CD4-positive, alpha-beta T cell treated with Interleukin-10 for 1 hour (primary cell): ENCODE measurements at regions not wholly inside any gene's neighbourhood (a gene's known extent, or its start where the extent isn't known, plus 50 kb on each side); places are given as distances from the start of the nearest gene placed in this dataset.

Source experiments
- DNase-seq: peaks from one replicate; pipeline ENCODE4 v3.0.0-alpha.2; 2020

DNA sequence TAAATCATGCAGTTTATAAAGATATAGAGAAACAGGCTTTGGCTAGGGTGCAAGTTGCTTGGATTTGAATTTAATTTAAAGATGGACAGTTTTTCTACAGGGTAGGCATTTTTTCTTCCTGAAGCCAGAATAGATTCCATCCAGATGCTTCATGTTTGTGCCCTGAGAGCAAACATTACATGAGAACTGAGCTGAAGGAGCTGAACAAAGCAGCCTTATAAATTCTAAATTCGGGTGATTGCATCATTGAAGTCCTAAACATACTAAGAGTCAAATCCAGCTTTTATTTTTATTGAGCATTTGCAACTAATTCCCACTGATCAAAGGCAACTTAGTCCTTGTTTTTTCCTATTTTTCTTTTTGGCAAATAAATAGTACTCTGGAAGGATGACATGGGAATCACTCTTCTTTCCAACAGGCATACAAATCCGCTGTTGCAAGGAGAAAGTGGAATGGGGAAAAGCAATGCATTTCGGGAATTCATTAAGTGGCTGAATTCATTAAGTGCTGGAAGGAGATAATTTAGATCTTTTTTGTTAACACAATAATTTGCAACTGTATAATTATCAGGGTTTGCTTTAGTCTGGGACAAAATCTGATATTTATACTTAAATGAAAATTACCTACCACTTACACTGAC lies 828.0 kb downstream of the SLC4A3 start:
- DNase-seq: no peak

DNA sequence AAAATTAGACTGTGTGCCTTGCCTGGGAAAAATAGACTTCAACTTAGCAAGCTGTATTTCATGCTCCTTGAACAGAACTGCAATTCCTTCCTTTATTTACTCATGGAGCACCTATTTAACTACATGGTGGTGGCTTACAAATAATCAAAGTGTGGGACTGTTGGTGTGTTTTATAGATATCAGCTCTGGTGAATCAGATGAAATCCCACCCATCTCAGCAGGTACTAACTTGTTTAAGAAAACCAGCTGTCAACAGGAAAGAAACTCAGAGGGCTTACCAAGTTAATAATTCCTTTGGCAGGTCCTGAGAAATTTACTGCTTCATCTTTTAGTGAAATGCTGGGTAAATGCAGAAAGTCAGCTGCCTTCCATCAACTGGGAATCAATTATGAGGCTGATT lies 830.6 kb downstream of the SLC4A3 start:
- DNase-seq: no peak

DNA sequence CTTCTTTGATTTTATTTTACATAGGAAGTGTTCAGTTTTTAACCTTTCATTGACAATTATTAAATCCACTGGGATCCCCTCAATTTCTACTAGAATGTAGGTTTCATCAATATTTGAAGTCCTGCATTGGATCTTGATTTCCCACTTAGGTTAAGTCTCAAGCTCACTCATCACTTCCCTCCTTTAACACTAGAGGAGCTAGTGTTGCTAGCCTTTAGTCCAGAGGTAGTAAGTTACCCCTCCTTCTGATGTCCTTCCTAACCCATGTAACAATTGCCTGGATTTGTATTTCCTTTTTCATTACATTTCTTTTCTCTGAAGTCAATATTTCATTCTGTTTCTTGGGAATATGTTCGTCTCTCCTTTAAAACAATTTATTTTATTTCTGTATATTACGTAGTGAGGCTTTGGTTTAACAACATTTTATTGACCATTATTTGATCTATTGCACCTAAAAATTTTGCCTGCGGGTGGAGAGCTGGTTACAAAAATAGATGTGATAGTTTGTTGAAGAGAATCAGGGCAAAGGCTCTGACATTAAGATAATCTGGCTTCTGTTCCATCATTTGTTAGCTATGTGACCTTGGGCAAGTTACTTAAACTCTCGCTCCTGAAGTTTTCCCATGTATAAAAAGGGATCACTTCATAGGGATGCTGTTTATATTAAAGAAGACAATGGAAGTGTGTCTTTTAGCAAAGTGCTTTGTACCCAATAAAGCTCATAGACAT lies 833.0 kb downstream of the SLC4A3 start:
- DNase-seq: no peak

DNA sequence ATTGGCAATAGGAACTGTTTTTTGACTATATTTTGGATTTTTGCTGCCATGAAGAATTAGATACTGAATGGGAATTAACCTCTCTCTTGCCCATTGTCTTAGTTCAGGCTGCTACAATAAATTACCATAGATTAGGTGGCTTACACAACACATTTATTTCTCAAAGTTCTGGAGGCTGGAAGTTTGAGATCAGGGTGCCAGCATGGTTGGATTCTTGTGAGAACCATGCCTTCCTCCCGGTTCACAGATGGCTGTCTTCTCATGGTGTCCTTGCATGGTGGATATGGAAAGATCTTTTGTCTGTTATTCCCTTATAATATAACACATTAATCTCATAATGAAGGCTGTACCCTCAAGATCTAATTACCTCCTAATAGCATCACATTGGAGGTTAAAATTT lies 836.4 kb downstream of the SLC4A3 start:
- DNase-seq: no peak

DNA sequence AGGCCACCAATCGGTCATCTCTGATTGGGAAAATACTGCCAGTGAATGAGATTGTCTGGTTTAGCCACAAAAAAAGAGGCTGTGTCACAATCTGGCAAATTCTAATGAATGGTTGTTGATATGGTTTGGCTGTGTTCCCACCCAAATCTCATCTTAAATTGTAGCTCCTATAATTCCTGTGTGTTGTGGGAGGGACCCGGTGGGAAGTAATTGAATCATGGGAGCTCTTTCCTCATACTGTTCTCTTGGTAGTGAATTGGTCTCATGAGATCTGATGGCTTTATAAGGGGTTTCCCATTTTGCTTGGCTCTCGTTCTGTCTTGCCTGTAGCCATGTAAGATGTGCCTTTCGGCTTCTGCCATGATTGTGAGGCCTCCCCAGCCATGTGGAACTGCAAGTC lies 838.3 kb downstream of the SLC4A3 start:
- no peak for DNase-seq

DNA sequence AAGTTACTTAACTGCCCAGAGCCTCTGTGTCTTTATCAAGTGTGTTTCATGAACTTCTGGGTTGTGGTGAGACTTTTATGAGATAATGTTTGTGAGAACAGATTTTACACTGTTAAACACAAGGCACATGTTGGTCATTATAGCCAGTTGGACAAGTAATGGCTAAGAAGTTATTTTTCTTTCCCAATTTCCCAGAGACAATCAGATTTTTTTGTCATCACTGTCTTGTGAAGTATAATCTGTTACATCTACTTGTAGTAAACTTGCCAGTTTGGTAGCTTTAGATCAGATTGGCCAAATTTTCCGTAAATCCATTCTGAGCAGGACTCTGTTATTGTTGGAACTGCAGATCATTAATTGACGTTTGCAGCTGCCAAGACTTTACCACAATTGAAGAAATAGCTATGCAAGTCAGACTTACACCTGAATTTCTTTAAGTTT lies 838.8 kb downstream of the SLC4A3 start:
- no peak for DNase-seq

DNA sequence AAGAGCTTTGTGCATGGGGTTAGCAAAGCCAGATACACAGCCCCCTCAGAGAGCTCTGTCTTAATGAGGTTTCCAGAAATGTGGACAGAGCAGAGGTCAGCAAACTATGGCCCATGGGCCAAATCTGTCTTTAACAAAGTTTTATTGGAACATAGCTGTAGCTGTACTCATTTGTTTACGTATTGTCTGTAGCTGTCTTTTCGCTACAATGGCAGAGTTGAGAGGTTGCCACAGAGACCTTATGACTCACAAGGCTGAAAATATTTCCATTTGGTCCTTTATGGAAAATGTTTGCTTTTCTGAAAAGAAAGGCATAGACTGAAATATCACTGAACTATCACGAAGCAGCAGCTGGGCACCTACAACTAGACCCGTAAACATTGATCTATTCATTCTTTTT lies 841.8 kb downstream of the SLC4A3 start:
- no peak for DNase-seq

DNA sequence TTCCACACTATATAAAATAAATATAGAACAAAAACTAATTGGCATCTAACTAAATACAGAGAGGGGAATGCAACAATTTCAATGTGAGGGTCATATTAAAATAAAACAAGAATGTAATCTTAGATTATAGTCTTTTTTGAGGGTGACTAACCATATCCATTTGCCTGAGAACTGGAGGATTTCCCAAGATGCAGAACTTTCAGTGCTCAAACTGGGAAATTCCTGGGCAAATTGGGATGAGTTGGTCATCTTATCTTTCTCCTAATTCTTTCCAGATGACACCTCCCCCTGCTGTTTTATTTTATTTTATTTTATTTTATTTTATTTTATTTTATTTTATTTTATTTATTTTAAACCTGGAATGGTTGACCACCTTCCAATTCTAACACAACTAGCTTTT lies 846.2 kb downstream of the SLC4A3 start:
- DNase-seq: no peak

DNA sequence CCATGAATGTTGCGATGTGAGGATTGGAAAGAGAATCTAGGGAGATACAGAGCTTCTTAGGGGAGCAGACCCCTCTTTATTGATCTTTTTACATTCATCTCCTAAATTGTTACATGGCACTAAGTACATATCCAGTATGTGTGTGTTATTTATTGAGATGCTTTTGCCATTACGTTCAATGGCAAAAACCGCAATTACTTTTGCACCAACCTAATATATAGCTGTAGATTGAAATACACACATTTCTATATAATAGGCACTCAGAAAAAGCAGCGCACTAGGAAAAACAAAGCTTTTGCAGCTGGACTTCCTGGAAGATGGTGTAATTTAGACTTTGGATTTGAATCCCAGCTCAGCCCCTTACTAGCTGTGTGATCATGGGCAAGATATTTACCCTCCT lies 849.4 kb downstream of the SLC4A3 start:
- DNase-seq: no peak

DNA sequence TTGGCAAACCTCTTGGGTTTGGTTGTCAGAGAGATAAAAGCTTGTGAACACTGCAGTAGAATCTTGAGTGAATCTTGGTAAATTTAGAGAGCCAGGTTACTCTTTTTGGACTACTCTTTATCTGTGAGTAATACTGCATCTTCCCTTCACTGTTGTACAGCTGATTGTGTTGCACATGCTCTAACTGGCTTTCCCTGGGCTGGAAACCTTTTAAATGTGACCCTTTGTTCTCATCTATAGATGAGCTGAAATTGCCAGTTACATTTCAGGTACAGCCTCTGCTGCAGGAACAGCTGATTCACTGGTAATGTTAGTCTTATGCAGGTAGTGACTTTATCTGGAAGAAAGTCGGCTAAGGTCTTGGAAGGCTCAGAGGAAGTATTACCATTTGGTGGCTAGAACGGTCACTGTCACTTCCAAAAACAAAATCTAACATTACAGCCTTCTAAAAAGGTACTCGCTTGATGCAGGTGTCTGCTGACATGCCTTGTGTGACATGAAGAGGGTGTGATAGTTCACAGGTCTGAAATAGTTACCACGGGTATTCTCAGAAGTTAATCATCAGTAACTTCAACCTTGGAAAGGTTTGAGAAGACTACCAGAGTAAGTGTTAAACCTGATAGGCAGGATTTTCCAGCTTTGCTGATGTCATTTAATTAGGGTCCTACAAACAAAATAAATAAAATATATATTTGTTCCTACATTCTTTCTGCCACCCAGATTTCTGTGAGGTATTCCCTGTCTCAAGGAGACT lies 851.1 kb downstream of the SLC4A3 start:
- no peak for DNase-seq

DNA sequence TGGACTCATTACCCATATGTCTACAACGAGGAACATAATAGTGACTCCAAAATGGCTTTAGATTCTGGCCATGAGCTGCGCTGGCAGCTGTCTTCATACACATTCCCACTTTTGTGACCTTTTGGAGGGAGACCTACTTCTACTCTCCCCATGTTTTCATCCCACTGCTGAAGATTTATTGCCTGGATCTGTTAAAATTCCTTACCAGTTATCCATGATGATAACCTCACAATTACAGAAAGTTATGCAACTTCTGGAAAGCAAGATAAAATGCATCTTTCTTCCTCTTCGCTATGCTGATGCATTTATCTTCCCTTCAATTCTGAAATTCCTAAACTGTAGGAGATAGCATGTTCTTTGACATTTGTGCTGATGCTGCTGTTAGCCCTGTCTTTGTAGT lies 855.3 kb downstream of the SLC4A3 start:
- DNase-seq: no peak

DNA sequence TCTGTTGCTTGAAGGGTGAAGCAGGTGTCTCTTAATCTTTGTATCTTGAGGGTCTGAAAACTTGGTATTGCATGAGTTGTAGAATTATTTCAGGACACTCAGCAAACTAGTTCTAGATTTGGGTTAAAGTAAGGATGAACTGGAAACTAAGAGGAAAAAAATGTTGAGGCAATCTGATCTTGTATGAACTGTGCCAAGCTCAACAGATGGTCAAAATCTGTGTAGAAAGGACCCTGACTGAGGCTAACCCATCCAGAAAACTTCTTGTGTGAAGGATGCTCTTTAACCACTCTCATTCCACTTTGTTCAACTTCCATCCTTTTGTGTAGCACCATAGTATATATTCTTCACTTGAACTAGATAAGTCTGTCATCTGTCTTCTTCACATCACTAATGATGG lies 861.7 kb downstream of the SLC4A3 start:
- no peak for DNase-seq

DNA sequence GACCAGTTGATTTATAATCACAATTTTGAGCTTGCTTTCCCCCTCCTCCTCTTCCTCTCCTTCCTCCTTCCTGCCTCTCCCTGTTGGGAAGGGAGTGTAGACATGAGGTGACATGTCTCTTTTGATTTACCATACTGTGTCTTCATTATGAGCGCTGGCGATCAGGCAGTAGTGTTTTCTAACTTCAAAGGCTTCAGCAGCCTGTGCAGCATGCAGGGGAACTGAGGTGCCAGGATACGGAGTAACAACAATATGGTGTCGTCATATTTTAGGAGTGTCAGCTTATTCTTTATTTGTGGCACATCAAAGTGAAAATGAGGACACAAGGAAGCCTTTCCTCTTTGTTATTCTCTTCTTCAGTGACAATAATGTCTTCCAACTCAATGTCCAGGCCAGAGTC lies 864.2 kb downstream of the SLC4A3 start:
- no peak for DNase-seq

DNA sequence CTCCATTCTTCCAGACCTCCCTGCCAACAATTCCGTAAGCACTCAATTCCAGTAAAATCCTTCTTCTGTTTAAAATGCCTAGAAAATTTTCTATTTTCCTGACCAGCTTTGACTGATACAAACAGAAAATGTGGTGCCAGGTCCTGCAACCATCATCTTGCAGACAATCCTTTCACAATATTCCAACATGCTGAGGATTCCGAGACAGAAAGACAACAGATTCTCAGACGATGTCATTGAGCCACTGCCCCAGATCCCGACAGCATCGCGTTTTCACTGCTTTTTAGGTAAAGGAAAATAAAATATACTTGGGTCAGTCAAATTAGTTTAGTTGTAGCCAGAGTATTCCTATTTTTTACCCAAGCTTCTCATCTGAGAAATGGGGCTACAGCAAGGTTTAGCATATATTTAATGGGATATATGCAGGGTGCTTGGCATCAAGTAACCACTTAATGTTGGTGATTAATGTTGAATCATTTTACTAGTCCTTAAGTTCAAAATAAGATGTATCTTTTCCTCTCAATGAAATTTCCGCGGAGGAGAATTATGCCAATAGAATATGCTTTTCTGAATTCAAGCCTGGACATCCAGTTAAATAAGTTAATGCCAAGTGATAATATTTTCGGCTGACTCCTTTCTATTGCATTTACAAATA lies 866.6 kb downstream of the SLC4A3 start:
- DNase-seq: no peak

DNA sequence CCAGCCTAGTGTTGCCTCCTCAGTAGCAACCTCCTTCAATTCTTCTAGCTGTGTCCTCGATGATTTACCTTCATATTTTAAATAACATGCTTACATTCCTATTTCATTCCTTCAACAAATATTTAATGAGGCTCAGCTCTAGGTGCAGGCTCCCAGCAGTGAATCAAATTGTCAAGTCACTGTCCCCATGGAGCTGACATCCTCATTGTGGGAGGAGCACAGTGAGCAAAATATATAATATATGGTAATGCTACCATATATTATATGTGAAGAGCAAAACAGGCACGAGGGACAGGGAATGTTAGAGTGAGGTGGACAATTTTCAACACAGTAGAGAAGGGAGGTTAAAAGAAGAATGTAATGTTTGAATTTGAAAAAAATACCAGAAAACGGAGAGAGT lies 869.1 kb downstream of the SLC4A3 start:
- no peak for DNase-seq

DNA sequence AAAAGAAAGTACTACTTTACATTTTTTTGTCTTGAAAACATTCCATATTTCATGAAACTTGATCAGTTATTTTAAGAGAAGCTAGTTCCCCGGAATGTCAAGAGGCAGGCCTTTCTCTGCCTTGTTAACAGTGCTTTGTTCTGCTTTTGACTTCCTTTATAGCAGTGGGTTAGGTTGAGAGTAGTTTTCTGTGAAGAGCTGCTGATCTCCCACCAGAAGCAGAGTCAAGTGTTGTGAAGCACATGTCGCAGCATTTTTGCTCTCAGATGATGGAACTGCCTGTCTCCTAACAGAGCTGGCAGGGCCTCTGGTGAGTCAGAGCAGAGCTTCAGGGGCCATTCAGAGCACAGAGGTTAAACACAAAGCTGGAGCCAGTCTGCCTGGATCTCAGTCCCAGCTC lies 871.8 kb downstream of the SLC4A3 start:
- no peak for DNase-seq

DNA sequence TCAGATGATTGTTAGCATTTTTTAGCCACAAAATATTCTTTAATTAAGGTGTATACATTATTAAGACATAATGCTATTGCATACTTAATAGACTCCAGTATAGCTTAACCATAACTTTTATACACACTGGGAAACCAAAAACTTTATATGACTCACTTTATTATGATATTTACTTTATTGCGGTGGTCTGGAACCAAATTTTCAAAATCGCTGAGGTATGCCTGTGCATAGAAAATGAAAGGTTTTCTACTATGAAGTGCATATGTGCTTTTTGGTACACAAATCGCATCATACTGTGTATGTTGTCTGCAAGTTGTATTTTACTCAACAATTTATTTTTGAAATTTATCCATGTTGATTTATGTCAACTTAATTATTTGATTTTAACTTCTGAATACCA lies 875.1 kb downstream of the SLC4A3 start:
- no peak for DNase-seq

DNA sequence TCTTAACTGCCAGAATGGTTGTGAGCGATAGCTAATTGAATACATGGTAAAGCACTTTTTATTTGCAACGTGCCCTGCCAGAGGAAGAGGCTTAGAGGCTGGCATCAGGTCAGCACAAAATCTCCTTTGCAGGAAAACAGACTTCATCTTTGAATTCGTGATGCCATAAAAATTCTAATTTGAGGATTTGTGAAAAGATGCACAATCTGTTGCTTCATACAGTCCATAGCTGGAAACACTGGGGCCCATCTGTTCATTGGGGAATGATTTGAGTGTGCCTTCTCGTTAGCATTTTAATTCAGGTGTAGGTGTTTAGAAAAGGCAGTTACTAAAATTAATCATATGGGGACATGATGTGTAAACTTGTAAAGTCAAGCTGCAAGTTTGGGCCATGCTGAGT lies 876.0 kb downstream of the SLC4A3 start:
- DNase-seq: no peak

DNA sequence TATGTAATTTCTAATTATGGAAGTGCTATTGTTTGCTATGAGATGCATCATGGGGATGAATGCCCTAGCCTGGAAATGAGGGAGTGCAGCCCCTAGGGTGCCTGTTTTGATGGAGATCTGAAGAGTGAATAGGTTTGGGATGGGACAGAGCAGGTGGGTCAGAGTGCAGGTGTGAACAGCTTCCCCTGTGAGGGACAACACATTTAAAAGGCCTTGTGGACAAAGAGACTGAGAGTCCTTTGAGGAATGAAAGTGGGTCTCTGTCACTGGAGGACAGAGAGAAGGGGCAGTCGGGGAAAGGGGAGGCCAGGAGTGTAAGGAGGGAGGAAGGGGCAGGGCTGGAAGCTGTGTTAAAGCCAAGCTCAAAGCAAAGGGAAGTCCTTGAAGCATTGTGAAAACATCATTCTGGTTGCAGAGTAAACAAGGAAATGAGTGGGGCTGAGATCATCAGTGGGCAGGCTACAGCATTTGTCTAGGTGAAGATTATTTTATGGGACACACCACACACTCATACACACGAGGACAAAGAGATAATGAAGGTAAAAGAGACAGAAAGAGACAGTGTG lies 877.6 kb downstream of the SLC4A3 start:
- DNase-seq: no peak

DNA sequence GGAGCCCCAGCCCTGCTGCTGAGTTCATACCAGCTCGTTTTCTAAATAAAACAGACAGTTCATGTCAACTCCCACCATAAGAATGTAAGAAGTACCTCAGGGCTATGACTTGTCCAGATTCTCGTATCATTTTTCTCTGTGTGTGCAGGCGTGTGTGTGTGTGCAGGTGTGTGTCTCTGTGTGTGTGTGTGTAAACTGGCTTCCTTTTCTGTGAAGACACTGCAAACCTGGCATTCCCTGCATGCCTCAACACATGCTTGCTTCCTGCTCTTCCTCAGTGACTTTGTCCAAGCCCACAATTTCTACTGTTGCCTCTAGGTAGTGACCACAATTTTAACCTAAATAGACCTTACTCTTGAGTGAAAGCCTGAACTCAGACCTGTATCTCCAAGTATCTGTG lies 879.0 kb downstream of the SLC4A3 start:
- DNase-seq: no peak

DNA sequence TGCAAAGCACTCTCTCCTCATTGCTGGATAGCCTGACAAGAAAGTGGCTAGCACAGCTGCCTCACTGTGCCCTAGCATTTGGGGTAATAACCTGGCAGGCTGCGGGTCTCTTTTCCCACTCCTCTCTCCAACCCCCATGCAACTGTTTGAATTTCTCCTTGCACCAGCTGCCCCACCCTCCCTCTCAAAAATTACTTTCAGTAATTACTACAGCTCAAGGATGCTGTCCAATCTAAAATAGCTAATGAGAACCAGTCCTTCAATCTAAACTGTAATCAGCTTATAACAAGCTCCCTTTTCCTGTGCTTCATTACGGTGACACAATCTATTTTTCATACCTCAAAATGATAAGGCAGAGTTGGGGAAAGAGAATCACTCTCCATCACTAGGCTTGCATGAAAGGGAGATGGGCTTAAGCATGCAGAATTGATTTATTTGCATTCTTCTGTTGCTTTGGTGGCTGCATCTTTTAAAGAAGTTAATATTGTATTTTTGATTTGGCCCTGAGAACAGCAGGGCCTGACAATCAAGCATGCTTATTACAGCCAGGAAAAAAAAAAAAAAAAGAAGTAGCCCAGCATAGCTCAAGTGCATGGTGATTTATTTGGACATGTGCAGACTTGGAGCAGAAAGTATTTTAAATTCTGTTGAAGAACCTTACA lies 881.8 kb downstream of the SLC4A3 start:
- DNase-seq: no peak

DNA sequence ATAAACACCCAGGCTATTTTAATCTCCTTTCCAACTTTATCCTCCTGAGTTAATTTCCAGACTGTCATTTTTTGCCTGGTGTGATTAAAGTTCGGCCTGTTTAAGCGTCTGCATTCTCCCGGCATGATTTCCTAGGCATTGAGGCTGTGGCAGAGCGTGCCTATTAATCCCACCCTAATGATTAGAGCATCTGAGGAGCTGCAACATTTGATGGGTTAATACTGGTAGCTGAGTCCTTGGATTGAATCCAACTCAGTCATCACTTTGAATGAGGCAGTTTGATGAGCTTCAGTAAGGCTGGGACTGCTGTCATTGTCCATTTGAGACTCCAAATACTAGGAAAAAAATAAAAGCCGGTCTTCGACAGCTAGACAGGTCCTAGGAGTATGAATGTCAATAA lies 882.5 kb downstream of the SLC4A3 start:
- no peak for DNase-seq

DNA sequence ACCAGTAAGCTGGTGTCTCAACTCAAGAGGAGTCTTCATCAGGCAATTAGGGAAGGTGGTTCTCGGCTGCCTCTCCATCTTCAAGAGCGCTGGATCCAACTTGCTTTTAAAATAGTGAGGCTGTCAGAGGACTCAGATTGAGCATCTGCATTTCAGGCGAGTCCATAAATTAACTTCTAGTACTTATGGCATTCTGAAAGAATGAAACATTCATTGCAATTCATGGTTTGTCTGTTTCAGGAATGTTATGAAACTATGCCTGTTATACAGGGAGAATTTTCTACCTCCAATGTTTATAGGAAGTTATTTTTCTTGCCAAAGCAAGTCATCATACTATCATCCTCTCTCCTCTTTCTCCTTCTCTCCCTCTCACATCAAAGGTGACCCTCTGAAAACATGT lies 883.2 kb downstream of the SLC4A3 start:
- no peak for DNase-seq
